ENCODE measurements at regions not wholly inside any gene's neighbourhood (a gene's known extent, or its start where the extent isn't known, plus 50 kb on each side); places are given as distances from the start of the nearest gene placed in this dataset.

DNA sequence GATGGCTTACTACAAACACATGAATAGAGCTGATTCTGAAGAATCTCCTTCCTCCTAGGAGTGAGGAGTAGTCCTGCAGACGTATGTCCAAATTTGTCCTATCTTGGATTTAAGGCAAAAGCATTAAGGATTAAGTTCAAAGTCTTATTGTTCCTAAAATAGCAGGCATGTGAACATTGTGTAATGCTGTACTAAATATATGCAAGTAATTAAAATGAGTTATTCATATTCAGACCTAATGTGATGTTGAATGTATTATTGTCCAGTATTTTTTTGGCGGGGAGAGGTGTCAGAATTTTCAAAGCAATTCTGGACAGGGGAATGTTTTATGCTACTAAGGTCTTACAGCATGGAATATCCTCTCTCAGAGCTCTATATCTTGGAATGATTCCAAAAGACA lies 60.7 kb upstream of the STK38L start:
- TF ChIP-seq, protein P1, sequence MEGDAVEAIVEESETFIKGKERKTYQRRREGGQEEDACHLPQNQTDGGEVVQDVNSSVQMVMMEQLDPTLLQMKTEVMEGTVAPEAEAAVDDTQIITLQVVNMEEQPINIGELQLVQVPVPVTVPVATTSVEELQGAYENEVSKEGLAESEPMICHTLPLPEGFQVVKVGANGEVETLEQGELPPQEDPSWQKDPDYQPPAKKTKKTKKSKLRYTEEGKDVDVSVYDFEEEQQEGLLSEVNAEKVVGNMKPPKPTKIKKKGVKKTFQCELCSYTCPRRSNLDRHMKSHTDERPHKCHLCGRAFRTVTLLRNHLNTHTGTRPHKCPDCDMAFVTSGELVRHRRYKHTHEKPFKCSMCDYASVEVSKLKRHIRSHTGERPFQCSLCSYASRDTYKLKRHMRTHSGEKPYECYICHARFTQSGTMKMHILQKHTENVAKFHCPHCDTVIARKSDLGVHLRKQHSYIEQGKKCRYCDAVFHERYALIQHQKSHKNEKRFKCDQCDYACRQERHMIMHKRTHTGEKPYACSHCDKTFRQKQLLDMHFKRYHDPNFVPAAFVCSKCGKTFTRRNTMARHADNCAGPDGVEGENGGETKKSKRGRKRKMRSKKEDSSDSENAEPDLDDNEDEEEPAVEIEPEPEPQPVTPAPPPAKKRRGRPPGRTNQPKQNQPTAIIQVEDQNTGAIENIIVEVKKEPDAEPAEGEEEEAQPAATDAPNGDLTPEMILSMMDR (IDR thresholded peaks at IDR 0.05; ENCODE audit: low read depth, low read length, poor library complexity, severe bottlenecking): no peak
- no peak for TF ChIP-seq EZH2phosphoT487 (IDR thresholded peaks at IDR 0.05; ENCODE audit: borderline replicate concordance, low read length)
